Mucosa of descending colon (tissue), 3 donors: ENCODE measurements at regions not wholly inside any gene's neighbourhood (a gene's known extent, or its start where the extent isn't known, plus 50 kb on each side); places are given as distances from the start of the nearest gene placed in this dataset.

ENCODE experiments used
- ATAC-seq: fragments of 200-7000 bp; cut with Tn5 transposase; one replicate; pipeline ENCODE4 v1.9.1; 2020; ENCODE audit warnings: mild to moderate bottlenecking, moderate library complexity
- DNase-seq, 3 donors: peaks; one replicate each; pipeline ENCODE4 v3.0.0-alpha.2; 2020
- H3K36me3 ChIP-seq: fragments of 200-600 bp; one replicate; pipeline ENCODE4 v1.8.0; 2021; ENCODE audit warnings: low read depth, mild to moderate bottlenecking
- H3K4me1 ChIP-seq: fragments of 200-600 bp; one replicate; pipeline ENCODE4 v1.8.0; 2021; ENCODE audit warnings: low read depth, mild to moderate bottlenecking
- H3K4me3 ChIP-seq: fragments of 200-600 bp; one replicate; pipeline ENCODE4 v1.8.0; 2021; ENCODE audit warnings: mild to moderate bottlenecking
- H3K9me3 ChIP-seq: fragments of 200-600 bp; one replicate; pipeline ENCODE4 v1.8.0; 2021; ENCODE audit warnings: mild to moderate bottlenecking
- CTCF ChIP-seq: fragments of 200-600 bp; IDR thresholded peaks from one replicate; pipeline ENCODE4 v1.8.0; 2022; ENCODE audit warnings: antibody characterized with exemption, mild to moderate bottlenecking
- intact Hi-C, 2 donors: fragments of 100-400 bp; cut with DNase I in 1 of 2; cut with micrococcal nuclease in 1 of 2; formaldehyde crosslinking; loops; one replicate each; pipeline versions ENCODE4 v1.11.0 to v1.11.1; 2022; cut with DNase I, micrococcal nuclease
- donor health status: DM: no; HTN: no; CAD: no; lungs with moderate emphysema.
- donor health status: DM: no; HTN: no; CAD: no.
- donor health status: DM: no; HTN: yes; CAD: no.

GRCh38 chr13:71096421-71096820, 770.6 kb downstream of the DACH1 start:
- intact Hi-C loops = no loop called here
- no peaks in the 10 kb centered on the region for H3K36me3 ChIP-seq
- H3K9me3 ChIP-seq = no peaks in the 10 kb centered on the region
- ATAC-seq = no peak
- H3K4me3 ChIP-seq = no peak overlapping the region
- DNase-seq = no peak
- TF ChIP-seq CTCF = no peak
- H3K4me1 ChIP-seq = no peaks in the 10 kb centered on the region

- Histone ChIP-seq H3K4me3 (no peak overlapping the region), H3K4me1 (no peaks in the 10 kb centered on the region), H3K36me3 (no peaks in the 10 kb centered on the region), H3K9me3 (no peaks in the 10 kb centered on the region)
- no peak for DNase-seq
- intact Hi-C loops = no loop called here
- no peak for ATAC-seq
- TF ChIP-seq CTCF = no peak
These were observed 776.0 kb downstream of the DACH1 start for GRCh38 chr13:71090990-71091389.

GRCh38 chr13:71089056-71089455, 777.9 kb downstream of the DACH1 start:
- H3K36me3 ChIP-seq = no peaks in the 10 kb centered on the region
- intact Hi-C loops = no loop called here
- ATAC-seq (no peak), DNase-seq (no peak)
- no peak for TF ChIP-seq CTCF
- no peaks in the 10 kb centered on the region for H3K4me1 ChIP-seq
- H3K4me3 ChIP-seq = no peak overlapping the region
- no peaks in the 10 kb centered on the region for H3K9me3 ChIP-seq

- Histone ChIP-seq H3K4me1 (no peaks in the 10 kb centered on the region), H3K4me3 (no peak overlapping the region), H3K36me3 (no peaks in the 10 kb centered on the region), H3K9me3 (no peaks in the 10 kb centered on the region)
- ATAC-seq = no peak
- no peak for TF ChIP-seq CTCF
- intact Hi-C loops = no loop called here
- DNase-seq = no peak
These were observed 779.6 kb downstream of the DACH1 start for GRCh38 chr13:71087432-71087831.

- Histone ChIP-seq H3K4me1 (no peaks in the 10 kb centered on the region), H3K9me3 (no peaks in the 10 kb centered on the region), H3K36me3 (no peaks in the 10 kb centered on the region), H3K4me3 (no peak overlapping the region)
- no peak for TF ChIP-seq CTCF
- intact Hi-C loops = no loop called here
- ATAC-seq (no peak), DNase-seq (no peak)
These were observed 780.0 kb downstream of the DACH1 start for GRCh38 chr13:71087006-71087405.

- Histone ChIP-seq H3K36me3 (no peaks in the 10 kb centered on the region), H3K4me1 (no peaks in the 10 kb centered on the region), H3K4me3 (no peak overlapping the region), H3K9me3 (no peaks in the 10 kb centered on the region)
- no peak for TF ChIP-seq CTCF
- intact Hi-C loops = no loop called here
- ATAC-seq = no peak
- DNase-seq = no peak
These were observed 784.4 kb downstream of the DACH1 start for GRCh38 chr13:71082631-71083030.
